OCI-LY7 (cell line): ENCODE measurements at regions not wholly inside any gene's neighbourhood (a gene's known extent, or its start where the extent isn't known, plus 50 kb on each side); places are given as distances from the start of the nearest gene placed in this dataset.

Source experiments
- BruUV-seq: library from RNA; stranded (reverse); fragments of 400-500 nt; replicated peaks from 2 replicates; lab custom pipeline; 2021; lab: Mats Ljungman, UMichigan
- CTCF ChIA-PET: fragments of 300-600 bp; sonication (Branson Sonifier 250); formaldehyde crosslinking; loops from one replicate; lab custom pipeline; 2022; ENCODE audit warnings: antibody characterized with exemption; ENCODE audit not compliant: unreplicated experiment; lab: Charles Lee
- POLR2A ChIA-PET: fragments of 300-600 bp; sonication (Branson Sonifier 250); formaldehyde crosslinking; loops from one replicate; lab custom pipeline; 2022; ENCODE audit warnings: antibody characterized with exemption; lab: Charles Lee
- DNase-seq: peaks from one replicate; pipeline ENCODE4 v3.0.0-alpha.2; 2015; ENCODE audit warnings: low spot score
- H2AFZ ChIP-seq: fragments of 200-600 bp; sonication (generic), shearing (Covaris generic); 2 replicates; pipeline ENCODE4 v1.6.1; 2014; ENCODE audit warnings: mild to moderate bottlenecking, antibody characterized with exemption, low read length, moderate library complexity
- H3K27ac ChIP-seq: fragments of 200-600 bp; sonication (generic); 2 replicates; pipeline ENCODE4 v1.5.1; 2014; ENCODE audit warnings: mixed run types, low read depth, mild to moderate bottlenecking, moderate library complexity, low read length, inconsistent platforms; ENCODE audit not compliant: poor library complexity, severe bottlenecking
- H3K36me3 ChIP-seq: fragments of 200-600 bp; sonication (generic); 2 replicates; pipeline ENCODE4 v1.6.1; 2014; ENCODE audit warnings: mild to moderate bottlenecking, antibody characterized with exemption, low read length, moderate library complexity, mixed read lengths; ENCODE audit not compliant: insufficient read depth
- H3K4me1 ChIP-seq: fragments of 200-600 bp; sonication (generic); 2 replicates; pipeline ENCODE4 v1.5.1; 2014; ENCODE audit warnings: mild to moderate bottlenecking, low read length; ENCODE audit not compliant: insufficient read depth, poor library complexity, severe bottlenecking
- H3K4me2 ChIP-seq: fragments of 200-600 bp; sonication (generic); 2 replicates; pipeline ENCODE4 v1.6.1; 2014; ENCODE audit warnings: mild to moderate bottlenecking, low read length
- H3K4me3 ChIP-seq: fragments of 200-600 bp; sonication (generic); 2 replicates; pipeline ENCODE4 v1.5.1; 2014; ENCODE audit warnings: mild to moderate bottlenecking, low read depth, low read length; ENCODE audit not compliant: poor library complexity, severe bottlenecking
- H3K79me2 ChIP-seq: fragments of 200-600 bp; sonication (generic); 2 replicates; pipeline ENCODE4 v1.6.1; 2016; ENCODE audit warnings: low read depth, mild to moderate bottlenecking, low read length, moderate library complexity, mixed read lengths; ENCODE audit not compliant: insufficient read depth
- H3K9me2 ChIP-seq: fragments of 200-600 bp; sonication (generic); 2 replicates; pipeline ENCODE4 v1.6.1; 2016; ENCODE audit warnings: mild to moderate bottlenecking, low read length, mixed read lengths; ENCODE audit not compliant: insufficient read depth
- H3K9me3 ChIP-seq: fragments of 200-600 bp; sonication (generic); 2 replicates; pipeline ENCODE4 v1.6.1; 2014; ENCODE audit warnings: mild to moderate bottlenecking, mixed run types, low read length, mixed read lengths
- H4K20me1 ChIP-seq: fragments of 200-600 bp; sonication (generic); 2 replicates; pipeline ENCODE4 v1.6.1; 2014; ENCODE audit warnings: mild to moderate bottlenecking, antibody characterized with exemption, low read length, moderate library complexity, mixed read lengths; ENCODE audit not compliant: insufficient read depth
- EZH2phosphoT487 ChIP-seq: fragments of 200-600 bp; sonication (generic); IDR thresholded peaks from 2 replicates; pipeline ENCODE4 v1.6.1; 2018; ENCODE audit warnings: low read depth, borderline replicate concordance, mild to moderate bottlenecking, mixed run types, antibody characterized with exemption, low read length, moderate library complexity, mixed read lengths
- intact Hi-C: fragments of 100-400 bp; cut with micrococcal nuclease; formaldehyde crosslinking; loops from one replicate; pipeline ENCODE4 v1.10.0; 2022; ENCODE audit not compliant: unreplicated experiment
- TF ChIP-seq, protein P1 (sequence below): fragments of 200-600 bp; sonication (generic); conservative IDR thresholded peaks from 2 replicates; pipeline ENCODE4 v1.5.1; 2014; ENCODE audit warnings: mild to moderate bottlenecking, antibody characterized with exemption, low read length, moderate library complexity, mixed read lengths

DNA sequence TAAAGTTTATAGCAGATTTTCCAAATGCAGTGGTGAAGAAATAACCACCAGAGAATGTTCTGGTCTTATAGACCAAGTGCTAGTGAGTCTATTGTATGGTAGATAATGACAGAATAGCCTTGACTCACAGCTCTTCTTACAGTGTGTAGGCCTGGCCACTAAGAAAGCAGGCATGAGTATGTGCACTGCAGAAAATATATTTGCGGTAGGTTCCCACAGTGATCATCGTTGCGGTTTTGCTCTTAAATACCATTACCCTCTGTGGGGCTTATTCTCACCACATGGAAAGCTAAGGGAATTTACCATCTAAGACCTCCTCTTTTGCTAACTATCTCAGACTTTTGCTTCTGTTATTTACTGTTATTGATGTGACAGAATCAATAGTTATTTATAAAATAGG, 212.3 kb upstream of the SYNDIG1 start:
- no peak overlapping the region for H2AFZ ChIP-seq
- intact Hi-C loops = no loop called here
- TF ChIP-seq, protein P1, sequence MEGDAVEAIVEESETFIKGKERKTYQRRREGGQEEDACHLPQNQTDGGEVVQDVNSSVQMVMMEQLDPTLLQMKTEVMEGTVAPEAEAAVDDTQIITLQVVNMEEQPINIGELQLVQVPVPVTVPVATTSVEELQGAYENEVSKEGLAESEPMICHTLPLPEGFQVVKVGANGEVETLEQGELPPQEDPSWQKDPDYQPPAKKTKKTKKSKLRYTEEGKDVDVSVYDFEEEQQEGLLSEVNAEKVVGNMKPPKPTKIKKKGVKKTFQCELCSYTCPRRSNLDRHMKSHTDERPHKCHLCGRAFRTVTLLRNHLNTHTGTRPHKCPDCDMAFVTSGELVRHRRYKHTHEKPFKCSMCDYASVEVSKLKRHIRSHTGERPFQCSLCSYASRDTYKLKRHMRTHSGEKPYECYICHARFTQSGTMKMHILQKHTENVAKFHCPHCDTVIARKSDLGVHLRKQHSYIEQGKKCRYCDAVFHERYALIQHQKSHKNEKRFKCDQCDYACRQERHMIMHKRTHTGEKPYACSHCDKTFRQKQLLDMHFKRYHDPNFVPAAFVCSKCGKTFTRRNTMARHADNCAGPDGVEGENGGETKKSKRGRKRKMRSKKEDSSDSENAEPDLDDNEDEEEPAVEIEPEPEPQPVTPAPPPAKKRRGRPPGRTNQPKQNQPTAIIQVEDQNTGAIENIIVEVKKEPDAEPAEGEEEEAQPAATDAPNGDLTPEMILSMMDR = no peak
- no peaks in the 10 kb centered on the region for H3K36me3 ChIP-seq
- H3K4me3 ChIP-seq = no peak overlapping the region
- no peaks in the 10 kb centered on the region for H3K79me2 ChIP-seq
- H3K27ac ChIP-seq = no peak overlapping the region
- no peaks in the 10 kb centered on the region for H3K9me2 ChIP-seq
- DNase-seq = no peak
- H3K9me3 ChIP-seq = no peaks in the 10 kb centered on the region
- BruUV-seq = no TSS peak
- POLR2A ChIA-PET = no interaction called here
- no peaks in the 10 kb centered on the region for H4K20me1 ChIP-seq
- CTCF ChIA-PET = no interaction called here
- H3K4me2 ChIP-seq = no peak overlapping the region
- no peaks in the 10 kb centered on the region for H3K4me1 ChIP-seq

DNA sequence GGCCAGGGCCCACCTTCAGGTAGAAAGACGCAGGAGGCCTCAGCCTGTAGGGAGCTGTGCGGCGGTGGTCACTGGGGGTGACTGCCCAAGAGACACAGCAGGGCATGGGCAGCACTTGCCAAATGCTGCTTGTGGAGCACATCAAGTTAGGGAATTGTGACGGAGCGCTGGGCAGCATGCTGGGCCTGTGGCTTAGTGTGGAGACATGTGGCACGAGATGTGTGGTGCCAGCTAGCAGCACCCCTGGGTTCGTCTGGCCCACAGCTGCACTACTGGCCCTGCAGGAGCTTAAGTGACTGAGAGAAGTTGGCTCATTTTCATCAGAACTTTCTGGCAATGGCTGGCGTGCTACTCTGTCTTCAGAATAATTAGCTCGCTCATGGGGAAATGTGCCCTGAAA, 213.1 kb upstream of the SYNDIG1 start:
- no peaks in the 10 kb centered on the region for H3K4me1 ChIP-seq
- POLR2A ChIA-PET = no interaction called here

DNA sequence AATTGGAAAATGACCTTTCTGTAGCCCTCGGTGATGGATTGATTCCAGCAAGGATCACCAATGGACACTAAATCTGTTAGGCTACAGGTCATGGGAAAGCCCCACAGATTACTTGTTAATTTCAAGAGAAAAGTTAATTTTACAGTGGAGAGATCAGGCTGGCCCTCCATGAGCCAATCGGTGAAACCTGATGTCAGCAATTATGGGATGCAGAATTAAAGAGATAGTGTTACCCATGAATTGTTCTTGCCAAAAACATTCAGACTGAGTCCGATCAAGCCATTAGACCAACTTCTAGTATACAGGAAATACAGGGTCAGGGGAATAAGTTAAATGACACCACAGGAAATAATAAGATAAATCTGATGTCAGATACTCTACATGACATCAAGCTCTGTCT, 214.9 kb upstream of the SYNDIG1 start:
- H3K36me3 ChIP-seq = no peaks in the 10 kb centered on the region
- no peak for DNase-seq
- no peaks in the 10 kb centered on the region for H3K9me3 ChIP-seq
- no peaks in the 10 kb centered on the region for H3K4me1 ChIP-seq
- no peak for TF ChIP-seq EZH2phosphoT487
- TF ChIP-seq, protein P1 = no peak
- no peak overlapping the region for H3K4me3 ChIP-seq
- H3K27ac ChIP-seq = no peak overlapping the region
- no peak overlapping the region for H3K4me2 ChIP-seq
- ChIA-PET POLR2A (no interaction called here), CTCF (no interaction called here)
- no peaks in the 10 kb centered on the region for H3K9me2 ChIP-seq
- intact Hi-C loops = no loop called here
- BruUV-seq = no TSS peak
- no peaks in the 10 kb centered on the region for H4K20me1 ChIP-seq
- H3K79me2 ChIP-seq = no peaks in the 10 kb centered on the region
- H2AFZ ChIP-seq = no peak overlapping the region

More for the DNA sequence above, 213.1 kb upstream of the SYNDIG1 start:
- intact Hi-C loops = no loop called here
- H3K9me2 ChIP-seq = no peaks in the 10 kb centered on the region
- H3K36me3 ChIP-seq = no peaks in the 10 kb centered on the region
- no peaks in the 10 kb centered on the region for H4K20me1 ChIP-seq
- DNase-seq = no peak
- H3K4me2 ChIP-seq = no peak overlapping the region
- TF ChIP-seq EZH2phosphoT487 = no peak
- TF ChIP-seq, protein P1 = no peak
- CTCF ChIA-PET = no interaction called here
- H2AFZ ChIP-seq = no peak overlapping the region
- no peaks in the 10 kb centered on the region for H3K9me3 ChIP-seq
- no peak overlapping the region for H3K27ac ChIP-seq
- H3K79me2 ChIP-seq = no peaks in the 10 kb centered on the region
- no TSS peak for BruUV-seq
- no peak overlapping the region for H3K4me3 ChIP-seq
